HG03457 (cell line): ENCODE measurements at regions not wholly inside any gene's neighbourhood (a gene's known extent, or its start where the extent isn't known, plus 50 kb on each side); places are given as distances from the start of the nearest gene placed in this dataset.
A peak's percentile ranks its signal among the peaks of the same experiment; 100 is the strongest.
"Not testable (repeated sequence)": the region's sequence is repeated elsewhere in the genome, so short reads cannot be mapped to it uniquely, and the experiment has no call there.

Experiments
- ATAC-seq: cut with Tn5 transposase; IDR thresholded peaks from one replicate; pipeline ENCODE4 v1.9.1; 2021; ENCODE audit warnings: moderate number of reproducible peaks; ENCODE audit not compliant: unreplicated experiment

DNA sequence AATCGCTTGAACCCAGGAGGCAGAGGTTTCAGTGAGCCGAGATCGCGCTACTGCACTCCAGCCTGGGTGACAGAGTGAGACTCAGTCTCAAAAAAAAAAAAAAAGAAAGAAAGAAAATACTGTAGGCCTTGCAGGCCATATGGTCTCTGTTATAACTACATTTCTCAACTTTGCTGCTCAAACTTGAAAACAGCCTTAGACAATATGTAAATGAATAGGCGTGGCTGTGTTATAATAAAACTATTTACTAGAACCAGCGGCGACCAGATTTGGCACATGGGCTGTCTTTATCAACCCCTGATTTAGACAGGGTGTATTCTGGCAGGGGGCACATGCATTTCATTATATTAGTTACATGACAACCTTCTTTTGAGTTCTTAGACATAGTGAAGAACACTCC lies 130.0 kb downstream of the C9orf152 start:
- no peak for ATAC-seq

DNA sequence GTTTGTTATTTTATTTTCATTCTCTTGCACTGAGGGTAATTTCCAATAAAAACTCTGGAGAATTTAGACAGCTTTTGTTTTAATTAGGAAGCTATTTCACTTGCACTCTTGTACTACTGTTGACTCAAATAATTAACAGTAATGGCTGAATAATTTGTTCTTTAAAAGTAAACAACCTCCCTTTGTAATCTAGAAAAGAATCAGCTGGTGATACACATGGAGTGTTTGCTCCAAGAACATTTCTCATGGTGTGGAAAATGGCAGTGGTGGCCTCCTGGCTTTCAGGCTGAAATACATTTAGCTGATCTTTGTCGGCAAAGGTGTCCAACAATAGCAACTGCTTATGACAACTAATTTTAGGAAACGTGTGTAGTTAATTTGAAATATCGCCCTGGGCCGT lies 129.4 kb downstream of the C9orf152 start:
- no peak for ATAC-seq

DNA sequence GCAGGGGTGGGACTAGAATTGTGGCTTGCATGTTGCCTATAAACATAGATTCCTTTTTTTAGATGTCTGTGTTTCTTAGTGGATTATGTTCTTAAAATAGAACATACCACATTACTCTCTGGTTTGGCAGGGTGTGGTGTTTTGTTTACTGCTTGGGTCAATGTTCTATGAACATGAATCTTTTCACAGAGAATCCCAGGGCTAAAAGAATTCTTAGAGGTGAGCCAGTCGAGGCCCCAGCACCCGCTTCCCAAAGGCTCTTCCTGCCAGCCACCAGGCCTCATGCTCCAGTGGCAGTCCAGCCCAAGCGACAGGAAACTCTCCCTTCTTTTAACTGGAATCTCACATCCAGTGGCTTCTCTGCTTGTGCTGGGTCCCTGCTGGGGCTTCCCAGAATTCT lies 126.6 kb downstream of the C9orf152 start:
- no peak for ATAC-seq

DNA sequence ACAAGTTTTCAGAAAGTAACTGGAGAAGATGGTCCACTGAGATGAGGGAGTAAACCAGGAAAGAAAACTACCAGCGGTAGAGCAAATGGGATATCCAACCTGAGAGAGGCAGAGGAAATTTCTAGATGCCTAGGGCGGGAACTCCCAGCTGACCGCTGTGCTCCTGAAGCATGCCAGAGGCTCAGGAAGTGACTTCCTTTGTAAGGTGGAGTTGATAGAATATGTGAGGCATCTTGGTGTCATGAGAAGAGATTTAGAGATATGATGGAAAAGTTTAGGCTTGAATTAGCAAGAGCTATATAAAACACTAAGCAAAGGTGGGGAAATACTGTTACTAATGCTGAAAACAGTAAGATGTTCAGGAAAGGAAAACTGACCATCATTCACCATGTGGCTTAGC lies 124.1 kb downstream of the C9orf152 start:
- no peak for ATAC-seq

DNA sequence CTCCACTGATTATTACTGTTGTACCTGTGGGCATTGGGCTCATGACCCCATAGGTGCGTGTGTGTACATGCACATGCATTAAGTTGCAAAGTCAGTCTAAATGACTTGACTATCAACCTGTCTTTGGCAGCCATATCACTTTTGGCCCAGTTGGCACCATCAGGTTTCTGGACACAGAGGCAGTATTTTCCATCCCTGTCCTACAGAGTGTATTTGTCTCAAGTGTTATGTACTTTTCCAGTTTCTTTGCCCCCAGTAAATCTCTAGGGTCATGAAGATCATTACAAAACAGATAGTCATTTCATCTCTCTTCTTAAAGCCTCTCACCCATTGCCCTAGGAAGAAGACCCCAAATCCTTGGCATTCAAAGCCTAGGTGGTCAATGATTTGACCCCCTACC lies 121.4 kb downstream of the C9orf152 start:
- ATAC-seq, result no peak

DNA sequence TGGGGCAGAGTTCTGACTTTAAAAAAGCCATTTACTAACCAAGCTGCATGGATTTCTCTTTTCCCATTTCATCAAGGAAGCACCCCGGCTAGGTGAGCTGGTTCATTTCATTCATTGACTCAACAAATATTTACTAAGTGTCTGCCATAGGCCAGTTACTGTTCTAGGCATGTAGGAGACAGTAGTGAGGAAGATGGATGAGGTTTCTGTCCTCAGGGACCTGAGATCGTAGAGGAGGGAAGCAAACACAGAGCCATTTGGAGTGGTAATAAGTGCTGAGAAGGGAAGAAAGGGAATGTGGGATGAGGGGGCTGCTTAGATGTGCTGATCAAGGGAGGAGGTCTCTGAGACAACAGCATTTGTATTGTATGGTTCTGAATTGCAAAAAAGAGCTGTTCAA lies 120.4 kb downstream of the C9orf152 start:
- no peak for ATAC-seq

DNA sequence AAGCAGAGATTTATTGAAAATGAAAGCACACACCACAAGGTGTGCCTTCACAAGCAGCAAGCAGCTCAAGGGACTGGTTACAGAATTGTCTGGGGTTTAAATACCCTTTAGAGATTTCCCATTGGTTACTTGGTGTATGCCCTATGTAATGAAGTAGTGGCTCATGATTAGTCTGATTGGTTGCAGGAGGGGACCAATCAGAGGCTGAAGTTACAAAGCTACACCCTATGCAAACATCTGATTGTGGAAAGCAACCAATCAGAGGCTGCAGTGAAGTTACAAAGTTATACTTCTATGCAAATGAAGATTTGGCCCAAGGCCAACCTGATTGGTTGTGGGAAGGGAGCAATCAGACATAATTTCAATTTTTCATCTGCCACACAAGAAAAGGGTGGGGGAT lies 119.9 kb downstream of the C9orf152 start:
- ATAC-seq, result no peak

DNA sequence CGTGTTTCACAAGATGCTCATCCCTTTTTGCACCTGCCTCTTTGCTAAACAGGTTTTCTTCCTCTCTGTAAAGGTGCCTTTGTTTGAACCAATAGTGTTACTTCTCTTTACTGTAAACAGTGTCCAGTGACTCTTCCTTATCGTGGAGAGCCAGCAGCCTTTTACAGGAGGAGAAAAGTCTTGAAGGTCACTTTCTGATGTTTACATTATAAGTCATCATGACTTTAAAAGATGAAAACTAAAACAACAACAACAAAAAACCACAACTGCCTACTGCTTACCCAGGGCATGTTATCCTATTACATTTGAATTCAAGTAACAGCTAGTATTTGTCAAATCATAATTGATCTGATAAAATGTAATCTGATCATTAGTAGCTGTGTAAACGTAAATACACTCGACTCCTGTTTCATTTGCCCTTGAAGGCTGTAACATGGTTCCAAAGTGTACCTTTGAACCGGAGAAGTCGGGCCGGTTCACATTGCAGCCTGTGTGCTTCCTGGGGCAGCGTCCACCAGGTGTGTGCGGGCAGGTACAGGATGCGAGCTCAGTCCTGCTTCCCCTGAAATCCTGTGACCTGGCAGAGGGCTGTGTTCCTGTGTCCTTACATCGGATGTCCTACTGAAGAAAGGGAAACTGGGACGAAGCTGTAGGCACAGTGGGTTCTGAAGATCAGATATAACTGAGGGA lies 118.1 kb downstream of the C9orf152 start:
- no peak for ATAC-seq

DNA sequence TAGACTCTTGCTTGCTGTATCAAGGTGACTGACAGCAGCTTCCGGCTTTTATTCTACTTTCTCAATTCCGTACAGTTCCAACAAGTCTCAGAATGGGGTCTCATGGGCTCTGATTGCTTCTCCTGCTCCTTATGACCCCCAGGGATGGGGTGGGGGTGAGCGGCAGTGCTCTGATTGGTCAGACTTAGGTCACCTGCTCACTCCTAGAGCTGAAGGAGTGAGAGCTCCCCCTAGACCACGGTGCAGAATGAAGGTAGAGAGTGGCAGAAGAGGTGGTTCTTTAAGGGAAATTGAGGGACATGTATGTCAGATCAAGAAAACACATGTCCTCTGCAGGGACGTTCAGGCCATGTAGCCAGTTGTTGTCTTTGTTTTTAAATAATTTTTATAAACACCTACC lies 115.2 kb downstream of the C9orf152 start:
- ATAC-seq, result no peak

DNA sequence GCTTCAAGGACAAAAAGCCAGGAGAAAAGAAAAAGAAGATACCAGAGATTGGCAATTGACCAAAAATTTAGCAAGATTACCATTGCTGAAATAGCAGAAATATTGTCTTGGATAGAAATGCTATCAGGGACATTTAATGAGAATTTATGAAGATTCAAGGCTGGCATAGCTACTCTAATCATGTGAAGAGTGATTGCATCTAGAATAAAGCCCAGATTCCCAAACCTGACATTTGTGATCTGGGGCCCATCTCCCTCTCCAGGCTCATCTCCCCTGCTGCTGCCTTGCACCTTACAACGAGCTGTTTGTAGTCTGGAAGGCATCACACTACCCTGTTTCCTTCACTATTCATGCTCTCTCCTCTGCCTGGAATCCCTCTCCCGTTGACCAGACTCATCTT lies 114.5 kb downstream of the C9orf152 start:
- ATAC-seq, result no peak

DNA sequence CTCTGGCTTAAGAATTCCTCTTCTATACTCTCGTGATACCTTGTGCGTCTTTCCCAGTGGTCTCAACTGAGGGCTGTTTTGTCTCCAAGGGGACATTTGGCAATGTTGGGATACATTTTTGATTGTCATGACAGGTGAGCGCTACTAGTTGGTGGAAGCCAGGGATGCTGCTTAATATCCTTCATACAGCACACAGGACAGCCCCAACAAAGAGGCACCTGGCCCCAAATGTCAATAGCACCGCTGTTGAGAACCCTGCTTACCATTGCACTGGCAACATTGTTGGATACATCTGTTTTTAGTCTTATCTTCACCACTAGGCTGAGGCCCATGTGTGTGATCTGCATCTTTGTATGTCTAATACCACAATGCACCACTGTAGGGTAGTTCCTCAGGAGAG lies 114.1 kb downstream of the C9orf152 start:
- ATAC-seq, result no peak

DNA sequence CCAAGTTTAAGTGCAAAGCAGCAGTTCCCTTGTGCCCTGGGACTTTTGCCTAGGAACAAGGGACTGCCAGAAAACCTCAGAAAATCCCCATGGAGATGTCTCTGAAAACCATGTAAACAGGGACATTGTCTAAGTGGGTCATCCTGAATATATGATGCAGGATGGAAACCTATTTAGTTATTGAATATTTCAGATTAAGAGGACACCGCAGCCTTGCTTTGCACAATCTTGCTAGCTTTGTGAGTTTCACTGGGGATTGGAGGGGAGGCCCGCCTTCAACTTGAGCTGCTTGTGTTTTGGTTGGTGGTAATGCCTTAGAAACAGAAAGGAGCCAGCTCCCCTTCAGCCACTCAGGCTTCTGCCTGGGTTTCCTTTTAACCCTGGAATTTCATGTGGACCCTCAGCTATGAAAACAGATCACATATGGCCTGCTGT lies 112.8 kb downstream of the C9orf152 start:
- no peak for ATAC-seq

DNA sequence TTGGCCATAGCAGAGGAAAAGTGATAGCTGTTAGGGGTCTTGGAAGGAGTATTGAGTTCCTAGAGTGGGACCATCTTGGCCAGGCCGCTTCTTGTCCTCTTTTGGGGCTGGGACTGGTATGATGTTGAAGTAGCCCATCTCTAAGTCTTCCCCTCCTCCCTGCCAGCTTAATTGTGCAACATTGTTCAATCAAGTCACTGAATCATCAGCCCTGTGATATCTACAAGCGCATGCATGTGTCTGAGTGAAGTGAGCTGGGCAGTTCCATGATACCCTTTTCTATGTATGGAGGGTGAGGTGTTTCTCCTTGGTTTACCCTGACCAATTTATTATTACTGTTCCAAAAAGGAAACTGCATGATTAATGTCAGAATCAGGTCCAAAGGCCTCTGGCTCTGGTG lies 112.2 kb downstream of the C9orf152 start:
- ATAC-seq, result no peak

DNA sequence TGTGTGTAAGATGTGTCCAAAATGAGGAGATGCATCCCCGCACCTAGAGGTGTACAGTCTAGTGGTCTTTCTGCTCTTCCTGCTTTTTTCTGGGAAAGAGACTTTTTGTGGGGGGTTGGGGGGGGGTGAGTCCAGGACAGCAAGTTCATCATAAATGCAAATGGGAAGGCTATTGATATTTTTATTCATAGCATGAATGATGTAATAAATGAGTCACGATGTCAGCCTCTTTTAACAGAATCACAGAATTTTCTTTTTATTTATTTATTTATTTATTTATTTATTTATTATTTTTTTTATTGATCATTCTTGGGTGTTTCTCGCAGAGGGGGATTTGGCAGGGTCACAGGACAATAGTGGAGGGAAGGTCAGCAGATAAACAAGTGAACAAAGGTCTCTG lies 111.3 kb downstream of the C9orf152 start:
- not testable (repeated sequence) for ATAC-seq

DNA sequence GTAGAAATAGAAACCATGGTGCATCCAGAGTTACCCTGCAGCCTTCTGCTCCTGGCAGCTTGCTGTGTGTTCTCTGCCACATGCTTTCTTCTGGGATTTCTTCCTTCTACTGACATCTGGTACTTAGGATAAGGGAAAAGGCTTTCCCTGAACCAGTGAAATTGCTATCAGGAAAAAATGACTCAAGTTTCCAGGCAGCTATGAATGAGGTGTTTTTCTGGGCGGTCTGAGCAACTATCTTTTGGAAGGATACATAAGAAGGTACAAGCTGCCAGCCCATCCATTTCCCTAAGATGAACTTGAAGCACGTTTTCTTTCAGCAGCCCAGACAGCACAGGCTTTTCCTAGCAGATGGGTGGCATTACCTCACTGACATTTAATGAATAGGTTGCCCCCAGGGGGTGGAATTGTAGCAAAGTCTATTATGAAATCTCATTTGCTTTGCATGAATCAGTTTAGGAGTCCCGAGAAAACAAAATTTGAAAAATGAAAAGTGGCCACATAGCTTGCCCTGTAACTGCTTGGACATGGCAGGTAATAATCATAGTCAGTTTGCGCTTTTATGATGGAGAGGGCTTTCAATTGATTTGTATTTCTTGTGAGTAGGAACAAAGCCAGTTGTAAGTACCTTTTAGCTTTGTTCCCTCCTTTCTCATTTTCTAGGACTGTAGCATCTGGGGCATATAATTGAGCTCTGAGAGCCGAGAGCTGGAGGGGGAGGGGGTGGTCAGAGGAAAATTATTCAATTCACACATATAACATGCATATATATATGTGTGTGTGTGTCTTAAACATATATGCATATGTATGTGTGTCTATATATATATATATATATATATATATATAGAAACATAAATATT lies 108.5 kb downstream of the C9orf152 start:
- ATAC-seq, result no peak

DNA sequence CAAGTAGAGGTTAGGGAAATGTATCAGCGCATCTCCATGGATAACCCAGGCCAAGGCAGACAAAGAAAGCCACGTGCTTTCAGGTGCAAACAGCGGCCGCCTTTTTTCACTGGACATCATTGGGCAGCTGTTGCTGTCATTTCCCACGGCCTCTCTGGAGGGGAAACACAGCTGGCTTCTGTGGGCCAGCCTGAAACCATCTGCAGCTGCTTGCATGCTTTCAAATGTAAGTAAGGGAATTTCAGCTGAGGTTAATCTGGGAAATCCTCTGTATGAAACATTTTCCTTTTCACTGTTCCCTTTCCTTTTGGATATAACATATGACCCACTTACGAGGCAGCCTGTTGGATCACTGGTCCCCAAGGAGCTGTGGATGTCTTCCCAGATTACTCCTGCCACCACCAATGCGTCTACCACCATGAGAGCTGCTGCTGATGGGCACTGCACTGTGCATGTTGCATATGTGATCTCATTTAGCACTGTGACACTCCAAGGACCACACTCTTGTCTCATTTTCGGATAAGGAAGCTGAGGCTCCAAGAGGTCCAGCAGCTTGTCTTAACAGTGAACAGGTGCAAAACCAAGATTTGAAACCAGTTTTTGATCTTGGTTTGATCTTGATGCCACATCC lies 106.3 kb downstream of the C9orf152 start:
- ATAC-seq, result peak; percentile 89

DNA sequence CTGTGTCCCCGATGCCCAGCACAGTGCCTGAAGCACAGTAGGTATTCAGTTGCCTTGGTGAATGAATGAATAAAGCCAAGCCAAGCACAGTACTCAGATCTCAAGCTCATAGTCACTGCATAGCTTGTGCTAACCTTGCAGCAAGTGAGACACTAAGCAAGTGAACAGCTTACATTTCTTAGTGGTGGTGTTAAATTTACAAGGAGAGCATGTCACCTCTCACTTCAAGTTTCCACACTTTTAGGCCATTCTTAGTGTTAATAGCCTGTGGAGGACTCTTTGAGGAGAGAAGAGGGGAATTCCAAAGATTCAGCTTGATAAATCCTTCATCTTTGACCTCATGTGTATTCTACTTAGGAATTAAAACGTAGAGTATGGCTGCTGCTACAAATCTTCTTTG lies 104.7 kb downstream of the C9orf152 start:
- ATAC-seq, result no peak

DNA sequence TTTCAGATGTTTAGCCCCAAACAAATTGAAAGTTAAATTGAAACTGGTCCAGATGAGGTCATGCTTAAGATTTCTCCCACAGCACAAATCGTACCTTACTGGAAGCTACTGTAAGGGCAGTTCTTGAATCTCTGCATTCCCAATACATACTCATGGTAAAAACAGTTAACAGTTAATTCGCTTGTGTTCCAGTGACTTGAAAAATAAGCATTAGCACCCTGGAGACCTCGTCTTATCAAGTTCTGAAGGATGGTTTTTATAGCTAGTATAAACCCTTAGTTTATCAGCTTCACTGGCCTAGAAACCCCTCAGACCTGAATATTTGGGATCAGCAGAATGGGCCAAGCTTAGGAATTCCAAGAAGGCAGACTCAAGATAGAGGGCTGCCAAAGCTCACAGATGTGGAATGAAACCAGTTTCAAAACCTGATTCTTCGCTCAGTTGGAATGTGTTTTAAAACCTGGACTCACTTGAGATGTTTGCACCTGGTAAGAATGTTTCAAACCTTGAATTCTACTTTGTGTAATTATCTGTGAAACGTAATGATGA lies 103.6 kb downstream of the C9orf152 start:
- no peak for ATAC-seq

DNA sequence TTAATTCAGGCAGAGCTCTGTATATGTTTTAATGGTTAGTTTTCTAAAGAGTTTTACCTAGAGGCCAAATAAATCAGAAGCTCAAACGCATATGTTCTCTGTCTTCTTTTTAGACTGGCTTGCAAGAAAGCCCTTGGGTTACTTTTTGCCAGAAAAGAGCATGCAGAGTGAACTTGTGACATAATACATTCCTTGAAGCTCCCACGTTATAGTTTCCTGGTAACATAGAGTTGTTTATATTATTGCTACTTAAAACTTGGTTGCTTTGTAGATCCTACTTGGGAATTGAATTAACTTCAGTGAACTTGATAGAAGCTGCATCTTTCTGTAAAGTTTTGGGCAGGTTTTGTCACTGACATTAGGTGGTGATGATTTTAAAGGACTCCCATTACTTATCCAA lies 102.9 kb downstream of the C9orf152 start:
- no peak for ATAC-seq

DNA sequence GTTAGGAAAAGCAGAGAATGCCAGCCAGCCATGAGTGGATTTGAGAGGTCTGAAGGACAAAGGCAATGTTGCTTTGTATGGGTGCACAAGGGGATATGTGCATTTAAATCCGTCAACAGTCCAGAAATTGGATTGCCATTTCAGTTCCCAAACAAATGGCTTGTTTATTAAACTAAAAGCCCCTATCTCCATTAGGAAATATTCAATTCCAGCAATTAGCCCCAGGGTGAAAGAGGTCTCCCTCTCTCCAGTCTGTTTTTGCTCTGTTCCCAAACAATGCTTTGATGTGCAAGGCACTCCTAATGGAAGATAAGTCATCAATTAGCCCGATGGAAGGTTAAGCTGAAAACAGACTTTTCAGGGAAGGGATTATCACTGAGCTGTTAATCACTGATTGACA lies 101.3 kb downstream of the C9orf152 start:
- ATAC-seq, result no peak

DNA sequence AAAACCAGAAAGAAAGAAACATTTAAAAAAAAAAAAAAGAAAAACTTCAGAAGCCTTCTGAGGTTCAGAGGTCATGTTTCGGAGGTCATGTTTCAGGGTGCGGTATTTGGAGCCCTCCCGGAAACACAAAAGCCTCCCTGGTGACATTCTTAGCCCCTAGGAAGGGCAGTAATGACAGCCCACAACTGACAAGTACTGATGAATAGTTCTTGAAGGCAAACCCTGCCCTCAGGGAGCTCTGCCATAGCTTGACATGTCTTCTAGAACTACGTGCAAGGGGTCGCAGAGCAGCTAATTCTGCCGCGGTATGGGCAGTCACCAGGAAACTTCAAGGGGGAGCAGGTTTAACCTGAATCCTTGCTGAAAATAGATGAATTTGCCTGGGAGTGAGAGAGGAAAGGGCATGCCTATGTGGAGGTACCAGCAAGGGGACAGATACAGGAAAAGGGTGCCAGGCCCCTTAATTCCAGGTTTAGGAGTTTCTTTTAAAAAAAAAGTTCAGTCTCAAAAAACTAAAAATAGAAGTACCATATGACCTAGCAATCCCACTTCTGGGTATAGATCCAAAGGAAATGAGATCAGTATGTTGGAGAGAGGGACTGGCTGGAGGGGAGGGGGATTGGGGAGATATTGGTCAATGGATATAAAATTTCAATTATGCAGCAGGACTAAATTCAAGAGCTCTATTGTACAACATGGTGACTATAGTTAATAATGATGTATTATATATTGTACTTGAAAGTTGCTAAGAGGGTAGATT lies 98.4 kb downstream of the C9orf152 start:
- ATAC-seq, result peak; percentile 7
